ENCODE measurements at regions not wholly inside any gene's neighbourhood (a gene's known extent, or its start where the extent isn't known, plus 50 kb on each side); places are given as distances from the start of the nearest gene placed in this dataset.

DNA sequence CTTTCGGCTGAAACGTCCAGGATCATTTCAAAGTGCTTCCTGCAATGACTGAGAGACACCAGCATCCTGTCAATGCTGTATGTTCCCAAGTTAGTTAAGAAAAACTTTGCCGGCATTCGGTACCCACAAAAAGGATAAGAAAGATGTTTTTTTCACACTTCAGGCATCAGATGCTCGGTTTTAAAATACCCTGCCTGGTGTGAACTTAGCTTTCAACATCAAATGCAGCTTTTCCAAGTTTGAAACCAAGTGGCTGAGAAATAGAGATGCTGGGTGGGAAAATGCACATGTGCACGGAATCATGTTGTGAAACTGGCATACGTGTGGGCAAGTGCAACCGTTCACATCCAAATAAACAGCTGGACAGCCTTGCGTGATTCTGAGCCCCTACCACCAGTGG, 254.9 kb upstream of the IGF1R start:
- WGBS (ENCODE audit: insufficient coverage, low coverage, missing lambda C conversion rate), result 1% methylated on average over 9 of the region's 9 CpGs
- Histone ChIP-seq H3K9me3 (replicated peaks; ENCODE audit: control insufficient read depth, insufficient read depth, low read depth, low read length) (no peaks in the 10 kb centered on the region), H3K79me2 (ENCODE audit: control insufficient read depth, insufficient read depth, low read length) (no peaks in the 10 kb centered on the region), H3K4me3 (no peak overlapping the region), H3K4me2 (ENCODE audit: insufficient read depth, low read length) (no peak overlapping the region), H2AFZ (ENCODE audit: low read depth, low read length) (no peak overlapping the region), H3K27me3 (ENCODE audit: control insufficient read depth in 2 of 2, insufficient read depth in 2 of 2, low read length in 2 of 2) (peaks cover 0 to 12% of the 10 kb centered on the region in 2 experiments; a peak in 3 of 5 replicates), H3K27ac (ENCODE audit: extremely low read depth, low read depth, low read length) (no peak overlapping the region), H3K4me1 (replicated peaks in 1 of 2; ENCODE audit: control insufficient read depth in 2 of 2, insufficient read depth in 2 of 2, low read length in 2 of 2) (no peaks in the 10 kb centered on the region), H4K20me1 (replicated peaks; ENCODE audit: control insufficient read depth, insufficient read depth, low read length) (no peaks in the 10 kb centered on the region), H3K9ac (ENCODE audit: insufficient read depth in 1 of 2, low read depth in 2 of 2, low read length in 2 of 2) (no peak overlapping the region), H3K36me3 (ENCODE audit: control insufficient read depth, insufficient read depth, low read length) (no peaks in the 10 kb centered on the region), H3K9me1 (ENCODE audit: control insufficient read depth, insufficient read depth, low read length) (no peaks in the 10 kb centered on the region)
- FAIRE-seq (no peak), ATAC-seq (no peak), DNase-seq (ENCODE audit: extremely low read depth in 1 of 4, low spot score in 3 of 4) (no peak)
- intact Hi-C loops (cut with micrococcal nuclease), result no loop called here
- BruUV-seq (replicated peaks), result no TSS peak
- in situ Hi-C loops (cut with MboI), result no loop called here
- CTCF ChIA-PET (ENCODE audit: low intra/inter-chr PET ratio), result no interaction called here
- TF ChIP-seq, protein P1, sequence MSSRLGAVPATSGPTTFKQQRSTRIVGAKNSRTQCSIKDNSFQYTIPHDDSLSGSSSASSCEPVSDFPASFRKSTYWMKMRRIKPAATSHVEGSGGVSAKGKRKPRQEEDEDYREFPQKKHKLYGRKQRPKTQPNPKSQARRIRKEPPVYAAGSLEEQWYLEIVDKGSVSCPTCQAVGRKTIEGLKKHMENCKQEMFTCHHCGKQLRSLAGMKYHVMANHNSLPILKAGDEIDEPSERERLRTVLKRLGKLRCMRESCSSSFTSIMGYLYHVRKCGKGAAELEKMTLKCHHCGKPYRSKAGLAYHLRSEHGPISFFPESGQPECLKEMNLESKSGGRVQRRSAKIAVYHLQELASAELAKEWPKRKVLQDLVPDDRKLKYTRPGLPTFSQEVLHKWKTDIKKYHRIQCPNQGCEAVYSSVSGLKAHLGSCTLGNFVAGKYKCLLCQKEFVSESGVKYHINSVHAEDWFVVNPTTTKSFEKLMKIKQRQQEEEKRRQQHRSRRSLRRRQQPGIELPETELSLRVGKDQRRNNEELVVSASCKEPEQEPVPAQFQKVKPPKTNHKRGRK (tag; IDR thresholded peaks at IDR 0.05), result no peak
- TF ChIP-seq, protein P2, sequence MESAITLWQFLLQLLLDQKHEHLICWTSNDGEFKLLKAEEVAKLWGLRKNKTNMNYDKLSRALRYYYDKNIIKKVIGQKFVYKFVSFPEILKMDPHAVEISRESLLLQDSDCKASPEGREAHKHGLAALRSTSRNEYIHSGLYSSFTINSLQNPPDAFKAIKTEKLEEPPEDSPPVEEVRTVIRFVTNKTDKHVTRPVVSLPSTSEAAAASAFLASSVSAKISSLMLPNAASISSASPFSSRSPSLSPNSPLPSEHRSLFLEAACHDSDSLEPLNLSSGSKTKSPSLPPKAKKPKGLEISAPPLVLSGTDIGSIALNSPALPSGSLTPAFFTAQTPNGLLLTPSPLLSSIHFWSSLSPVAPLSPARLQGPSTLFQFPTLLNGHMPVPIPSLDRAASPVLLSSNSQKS (CRISPR knock-in tag; IDR thresholded peaks at IDR 0.05), result no peak
- TF ChIP-seq NFE2 (IDR thresholded peaks at IDR 0.05; ENCODE audit: low read depth), result no peak
- TF ChIP-seq KDM4B (IDR thresholded peaks at IDR 0.05; ENCODE audit: borderline replicate concordance in 2 of 2, low read depth in 1 of 2), result no peak
- TF ChIP-seq SRSF1 (IDR thresholded peaks at IDR 0.05; ENCODE audit: low read depth, low read length), result no peak
- no peak for TF ChIP-seq RNF2 (IDR thresholded peaks at IDR 0.05)
- no peak for TF ChIP-seq SMC3 (conservative IDR thresholded peaks at IDR 0.05; ENCODE audit: insufficient read depth, low read depth, low read length)
- no peak for TF ChIP-seq MCM2 (IDR thresholded peaks at IDR 0.05; ENCODE audit: low read depth)
- no peak for TF ChIP-seq PML (IDR thresholded peaks at IDR 0.05; ENCODE audit: low read length)
- TF ChIP-seq, protein P3, sequence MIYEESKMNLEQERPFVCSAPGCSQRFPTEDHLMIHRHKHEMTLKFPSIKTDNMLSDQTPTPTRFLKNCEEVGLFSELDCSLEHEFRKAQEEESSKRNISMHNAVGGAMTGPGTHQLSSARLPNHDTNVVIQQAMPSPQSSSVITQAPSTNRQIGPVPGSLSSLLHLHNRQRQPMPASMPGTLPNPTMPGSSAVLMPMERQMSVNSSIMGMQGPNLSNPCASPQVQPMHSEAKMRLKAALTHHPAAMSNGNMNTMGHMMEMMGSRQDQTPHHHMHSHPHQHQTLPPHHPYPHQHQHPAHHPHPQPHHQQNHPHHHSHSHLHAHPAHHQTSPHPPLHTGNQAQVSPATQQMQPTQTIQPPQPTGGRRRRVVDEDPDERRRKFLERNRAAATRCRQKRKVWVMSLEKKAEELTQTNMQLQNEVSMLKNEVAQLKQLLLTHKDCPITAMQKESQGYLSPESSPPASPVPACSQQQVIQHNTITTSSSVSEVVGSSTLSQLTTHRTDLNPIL (CRISPR knock-in tag; IDR thresholded peaks at IDR 0.05), result no peak
- no peak for TF ChIP-seq ZNF707 (CRISPR knock-in tag; conservative IDR thresholded peaks at IDR 0.05)
- TF ChIP-seq, protein P4, sequence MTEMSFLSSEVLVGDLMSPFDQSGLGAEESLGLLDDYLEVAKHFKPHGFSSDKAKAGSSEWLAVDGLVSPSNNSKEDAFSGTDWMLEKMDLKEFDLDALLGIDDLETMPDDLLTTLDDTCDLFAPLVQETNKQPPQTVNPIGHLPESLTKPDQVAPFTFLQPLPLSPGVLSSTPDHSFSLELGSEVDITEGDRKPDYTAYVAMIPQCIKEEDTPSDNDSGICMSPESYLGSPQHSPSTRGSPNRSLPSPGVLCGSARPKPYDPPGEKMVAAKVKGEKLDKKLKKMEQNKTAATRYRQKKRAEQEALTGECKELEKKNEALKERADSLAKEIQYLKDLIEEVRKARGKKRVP (CRISPR knock-in tag; IDR thresholded peaks at IDR 0.05), result no peak
- TF ChIP-seq YBX1 (IDR thresholded peaks at IDR 0.05), result no peak
- TF ChIP-seq DNMT1 (IDR thresholded peaks at IDR 0.05), result no peak
- TF ChIP-seq, protein P5, sequence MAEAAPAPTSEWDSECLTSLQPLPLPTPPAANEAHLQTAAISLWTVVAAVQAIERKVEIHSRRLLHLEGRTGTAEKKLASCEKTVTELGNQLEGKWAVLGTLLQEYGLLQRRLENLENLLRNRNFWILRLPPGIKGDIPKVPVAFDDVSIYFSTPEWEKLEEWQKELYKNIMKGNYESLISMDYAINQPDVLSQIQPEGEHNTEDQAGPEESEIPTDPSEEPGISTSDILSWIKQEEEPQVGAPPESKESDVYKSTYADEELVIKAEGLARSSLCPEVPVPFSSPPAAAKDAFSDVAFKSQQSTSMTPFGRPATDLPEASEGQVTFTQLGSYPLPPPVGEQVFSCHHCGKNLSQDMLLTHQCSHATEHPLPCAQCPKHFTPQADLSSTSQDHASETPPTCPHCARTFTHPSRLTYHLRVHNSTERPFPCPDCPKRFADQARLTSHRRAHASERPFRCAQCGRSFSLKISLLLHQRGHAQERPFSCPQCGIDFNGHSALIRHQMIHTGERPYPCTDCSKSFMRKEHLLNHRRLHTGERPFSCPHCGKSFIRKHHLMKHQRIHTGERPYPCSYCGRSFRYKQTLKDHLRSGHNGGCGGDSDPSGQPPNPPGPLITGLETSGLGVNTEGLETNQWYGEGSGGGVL (CRISPR knock-in tag; IDR thresholded peaks at IDR 0.05), result no peak
- no peak for TF ChIP-seq SLC30A9 (CRISPR knock-in tag; IDR thresholded peaks at IDR 0.05)
- POLR2A ChIA-PET, result no interaction called here
